Upper lobe of right lung (tissue), 1 donor: ENCODE measurements at regions not wholly inside any gene's neighbourhood (a gene's known extent, or its start where the extent isn't known, plus 50 kb on each side); places are given as distances from the start of the nearest gene placed in this dataset.

Source experiments
- ATAC-seq: fragments of 200-7000 bp; cut with Tn5 transposase; one replicate; pipeline ENCODE4 v1.9.1; 2020; ENCODE audit warnings: mild to moderate bottlenecking, moderate library complexity
- DNase-seq: peaks from one replicate; pipeline ENCODE4 v3.0.0-alpha.2; 2020
- H3K27ac ChIP-seq: fragments of 200-600 bp; one replicate; pipeline ENCODE4 v1.8.0; 2022
- H3K27me3 ChIP-seq: fragments of 200-600 bp; one replicate; pipeline ENCODE4 v1.8.0; 2022; ENCODE audit warnings: mild to moderate bottlenecking
- H3K36me3 ChIP-seq: fragments of 200-600 bp; one replicate; pipeline ENCODE4 v1.8.0; 2022
- H3K4me1 ChIP-seq: fragments of 200-600 bp; one replicate; pipeline ENCODE4 v1.8.0; 2022
- H3K4me3 ChIP-seq: fragments of 200-600 bp; one replicate; pipeline ENCODE4 v1.8.0; 2022; ENCODE audit warnings: mild to moderate bottlenecking
- H3K9me3 ChIP-seq: fragments of 200-600 bp; one replicate; pipeline ENCODE4 v1.8.0; 2022
- CTCF ChIP-seq: fragments of 200-600 bp; IDR thresholded peaks from one replicate; pipeline ENCODE4 v1.8.0; 2022; ENCODE audit warnings: antibody characterized with exemption
- intact Hi-C: fragments of 100-400 bp; cut with DNase I; formaldehyde crosslinking; loops from one replicate; pipeline ENCODE4 v1.11.0; 2022
- donor health status: DM: no; HTN: yes; CAD: no; lungs with severe emphysema.

- H3K27me3 ChIP-seq, result no peaks in the 10 kb centered on the region
- no peaks in the 10 kb centered on the region for H3K36me3 ChIP-seq
- no peaks in the 10 kb centered on the region for H3K4me1 ChIP-seq
- no peak for ATAC-seq
- no peak overlapping the region for H3K27ac ChIP-seq
- no peak for DNase-seq
- TF ChIP-seq CTCF, result no peak
- H3K4me3 ChIP-seq, result no peak overlapping the region
- intact Hi-C loops, result no loop called here
- no peaks in the 10 kb centered on the region for H3K9me3 ChIP-seq
Measured at GRCh38 chr14:22497144-22497423, 91.9 kb downstream of the DAD1 start.

DNA sequence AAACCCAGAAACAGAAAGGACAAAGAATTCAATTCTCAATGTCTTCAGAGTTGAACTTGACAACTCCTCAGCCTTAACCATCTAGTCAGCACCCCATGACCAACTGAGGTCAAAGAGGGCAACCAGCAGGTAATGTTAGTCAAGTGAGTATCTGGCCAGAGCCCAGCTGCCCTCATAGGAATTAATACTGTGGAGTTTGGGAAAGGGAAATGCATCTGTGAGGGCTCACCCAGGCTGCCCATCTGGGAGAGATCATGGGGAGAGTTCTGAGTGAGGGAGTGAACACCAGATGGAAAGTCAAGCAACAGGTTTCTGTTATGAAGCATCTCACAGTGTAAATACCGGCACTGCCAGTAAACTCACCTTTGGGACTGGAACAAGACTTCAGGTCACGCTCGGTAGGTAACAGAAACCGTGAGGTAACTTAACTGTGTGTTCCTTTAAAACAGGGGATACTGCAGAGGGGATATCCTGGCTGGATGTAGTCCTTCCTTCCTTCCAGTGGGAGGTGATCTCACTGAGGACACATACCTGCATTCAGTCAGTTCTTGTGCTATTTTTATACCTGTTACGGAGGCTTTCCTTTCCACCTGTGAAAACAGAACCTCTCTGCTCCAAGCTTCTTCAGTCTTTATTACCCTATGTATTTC lies 94.4 kb downstream of the DAD1 start:
- DNase-seq (no peak), ATAC-seq (no peak)
- Histone ChIP-seq H3K4me3 (no peak overlapping the region), H3K36me3 (no peaks in the 10 kb centered on the region), H3K4me1 (no peaks in the 10 kb centered on the region), H3K9me3 (no peaks in the 10 kb centered on the region), H3K27ac (no peak overlapping the region), H3K27me3 (no peaks in the 10 kb centered on the region)
- TF ChIP-seq CTCF, result no peak
- intact Hi-C loops, result no loop called here

DNA sequence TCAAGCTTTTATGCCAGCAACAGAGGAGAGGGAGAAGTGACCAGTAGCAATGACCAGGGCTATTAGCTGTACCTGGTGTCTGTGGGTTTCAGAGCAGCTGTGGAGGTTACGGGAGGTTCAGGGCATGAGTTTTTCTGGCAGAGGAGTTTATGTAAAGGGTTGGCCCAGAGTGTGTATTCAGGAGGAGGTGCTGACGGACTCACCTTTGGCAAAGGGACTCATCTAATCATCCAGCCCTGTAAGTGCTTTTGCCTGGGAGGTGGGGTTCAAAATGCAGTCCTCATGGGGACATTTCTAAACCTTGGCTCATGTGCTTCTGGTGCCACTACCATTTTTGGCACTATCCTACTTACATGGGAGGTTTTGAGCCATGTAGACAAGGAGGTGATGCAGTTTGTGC lies 95.3 kb downstream of the DAD1 start:
- Histone ChIP-seq H3K9me3 (no peaks in the 10 kb centered on the region), H3K4me3 (no peak overlapping the region), H3K4me1 (no peaks in the 10 kb centered on the region), H3K27me3 (no peaks in the 10 kb centered on the region), H3K36me3 (no peaks in the 10 kb centered on the region), H3K27ac (no peak overlapping the region)
- DNase-seq (no peak), ATAC-seq (no peak)
- intact Hi-C loops, result no loop called here
- no peak for TF ChIP-seq CTCF

DNA sequence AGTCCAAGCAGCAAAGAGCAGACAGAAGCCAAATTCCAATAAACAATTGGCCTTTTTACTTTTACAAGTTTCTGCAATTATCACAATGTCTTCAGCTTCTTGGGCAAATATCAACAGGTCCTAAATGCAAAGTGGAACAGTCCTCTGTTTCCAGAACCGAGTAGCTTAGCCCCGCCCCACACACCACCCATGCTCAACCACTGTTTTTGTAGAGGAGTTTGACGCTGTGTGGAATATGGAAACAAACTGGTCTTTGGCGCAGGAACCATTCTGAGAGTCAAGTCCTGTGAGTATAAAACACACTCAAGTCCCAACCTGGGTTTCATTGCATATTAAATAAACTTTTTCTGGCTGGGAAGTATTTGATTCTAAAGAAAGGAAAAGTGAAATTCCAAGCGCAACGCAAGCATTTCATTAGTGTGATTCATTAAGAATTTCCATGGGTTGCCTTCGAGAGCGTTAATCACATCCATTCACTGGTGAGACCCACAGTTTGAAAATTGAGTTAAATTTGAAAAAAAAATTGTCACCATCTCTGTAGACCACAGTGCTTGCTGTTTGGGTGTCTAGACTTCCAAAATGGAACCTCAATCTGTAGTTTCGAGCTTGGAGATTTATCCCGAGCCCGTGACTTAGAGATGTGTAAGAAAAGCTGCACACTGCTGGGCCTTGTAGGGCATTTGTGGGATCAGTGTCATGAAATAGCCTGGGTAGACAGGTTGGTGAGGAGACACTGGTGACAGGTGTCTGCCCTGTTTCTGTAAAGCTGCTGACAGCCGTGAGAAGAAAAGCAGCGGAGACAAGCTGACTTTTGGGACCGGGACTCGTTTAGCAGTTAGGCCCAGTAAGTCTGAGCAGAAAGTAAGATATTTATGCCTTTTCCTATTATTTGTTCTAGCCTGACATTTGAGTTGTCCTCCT lies 96.1 kb downstream of the DAD1 start:
- ATAC-seq (no peak), DNase-seq (no peak)
- no peaks in the 10 kb centered on the region for H3K27me3 ChIP-seq

More for the DNA sequence above, 96.1 kb downstream of the DAD1 start:
- Histone ChIP-seq H3K27ac (no peak overlapping the region), H3K4me1 (no peaks in the 10 kb centered on the region), H3K36me3 (no peaks in the 10 kb centered on the region), H3K4me3 (no peak overlapping the region), H3K9me3 (no peaks in the 10 kb centered on the region)
- TF ChIP-seq CTCF, result no peak
- intact Hi-C loops, result no loop called here
